Spinal cord (tissue), 9 donors: ENCODE measurements at regions not wholly inside any gene's neighbourhood (a gene's known extent, or its start where the extent isn't known, plus 50 kb on each side); places are given as distances from the start of the nearest gene placed in this dataset.

Experiments used
- DNase-seq, 6 donors: peaks; one replicate each; pipeline versions ENCODE4 v3.0.0 to v3.0.0-alpha.2; 2013 to 2015; ENCODE audit warnings: low spot score in 6 of 6, low read depth in 4 of 6
- H3K27ac ChIP-seq: one replicate; pipeline ENCODE4 v1.5.1; 2013; ENCODE audit warnings: low read depth, low read length, control low read depth
- H3K27me3 ChIP-seq: one replicate; pipeline ENCODE4 v1.6.1; 2013; ENCODE audit warnings: low read length; ENCODE audit not compliant: control insufficient read depth, insufficient read depth
- H3K36me3 ChIP-seq: one replicate; pipeline ENCODE4 v1.6.1; 2013; ENCODE audit warnings: low read length; ENCODE audit not compliant: control insufficient read depth, insufficient read depth
- H3K4me1 ChIP-seq: one replicate; pipeline ENCODE4 v1.6.1; 2013; ENCODE audit warnings: low read length; ENCODE audit not compliant: control insufficient read depth, insufficient read depth
- H3K4me3 ChIP-seq: one replicate; pipeline ENCODE4 v1.5.1; 2013; ENCODE audit warnings: low read depth, low read length, control low read depth
- H3K9me3 ChIP-seq: one replicate; pipeline ENCODE4 v1.6.1; 2013; ENCODE audit warnings: low read length; ENCODE audit not compliant: control insufficient read depth, insufficient read depth
- WGBS: methylation state at CpG from one replicate; pipeline ENCODE4 v1.1.5; 2013; ENCODE audit warnings: missing lambda C conversion rate; ENCODE audit not compliant: insufficient coverage; 5-methylcytosine and 5-hydroxymethylcytosine counted together
- donor health status: healthy.

DNA sequence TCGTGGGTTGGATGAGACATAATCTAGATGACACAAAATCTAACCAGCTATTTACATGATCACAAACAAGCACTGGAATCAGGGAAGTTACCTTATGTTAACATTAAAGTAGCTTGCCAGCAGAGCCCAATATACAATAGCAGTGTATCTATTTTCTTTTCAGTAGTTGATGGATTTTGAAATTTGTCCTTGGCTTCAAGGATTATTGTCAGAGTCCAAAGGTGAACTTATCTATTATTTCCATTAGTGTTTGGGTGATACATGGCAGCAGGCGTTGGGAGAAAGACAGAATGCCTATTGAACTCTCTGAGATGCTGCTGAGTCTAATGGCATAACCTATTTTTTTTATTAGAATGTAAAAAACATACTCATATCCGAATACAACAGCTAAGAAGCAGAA is 223.2 kb upstream of the ACTBL2 start:
- H3K9me3 ChIP-seq = no peaks in the 10 kb centered on the region
- no peak for DNase-seq
- no CpG with 5 or more reads among the region's 3 CpGs for WGBS
- no peak overlapping the region for H3K4me3 ChIP-seq
- no peaks in the 10 kb centered on the region for H3K4me1 ChIP-seq
- H3K36me3 ChIP-seq = no peaks in the 10 kb centered on the region
- H3K27me3 ChIP-seq = no peaks in the 10 kb centered on the region
- H3K27ac ChIP-seq = no peak overlapping the region

DNA sequence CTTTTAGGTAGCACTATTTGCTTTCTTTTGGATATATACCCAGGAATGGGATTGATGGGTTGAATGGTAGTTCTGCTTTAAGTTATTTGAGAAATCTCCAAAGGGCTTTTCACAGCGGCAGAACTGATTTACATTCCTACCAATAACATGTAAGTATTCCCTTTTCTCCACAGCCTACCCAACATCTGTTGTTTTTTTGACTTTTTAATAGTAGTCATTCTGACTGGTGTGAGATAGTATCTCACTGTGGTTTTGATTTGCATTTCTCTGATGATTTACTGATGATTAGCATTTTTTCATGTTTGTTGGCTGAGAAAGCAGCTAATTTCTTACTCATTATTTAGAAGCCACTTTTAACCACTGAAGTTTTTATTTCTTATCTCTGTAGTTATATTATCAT is 221.1 kb upstream of the ACTBL2 start:
- WGBS = no CpG with 5 or more reads among the region's 1 CpG

DNA sequence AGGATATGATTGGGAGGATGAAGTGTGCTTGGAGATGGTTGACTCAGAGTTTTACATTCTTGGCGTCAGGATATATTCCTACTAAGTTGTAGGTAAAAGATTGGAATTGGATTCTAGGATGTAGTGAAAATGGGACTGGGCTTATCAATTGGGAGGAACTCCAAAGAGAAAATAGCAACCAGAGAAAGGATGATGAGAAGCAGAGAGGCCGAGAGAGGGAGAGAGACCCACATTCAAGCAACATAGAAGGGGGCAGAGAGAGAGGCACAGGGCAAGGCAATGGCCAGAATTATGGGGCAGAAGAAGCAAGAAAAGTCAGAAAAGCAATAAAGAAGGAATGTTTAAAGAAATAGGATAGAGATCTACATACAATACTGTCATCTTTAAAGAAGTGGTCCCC is 217.9 kb upstream of the ACTBL2 start:
- 85% methylated on average over 2 of the region's 2 CpGs for WGBS
- H3K4me3 ChIP-seq = no peak overlapping the region
- no peak overlapping the region for H3K27ac ChIP-seq
- no peaks in the 10 kb centered on the region for H3K27me3 ChIP-seq
- H3K9me3 ChIP-seq = no peaks in the 10 kb centered on the region
- DNase-seq = no peak
- no peaks in the 10 kb centered on the region for H3K36me3 ChIP-seq
- H3K4me1 ChIP-seq = peaks cover 2% of the 10 kb centered on the region

More for the DNA sequence above, 221.1 kb upstream of the ACTBL2 start:
- Histone ChIP-seq H3K4me1 (no peaks in the 10 kb centered on the region), H3K4me3 (no peak overlapping the region), H3K27ac (no peak overlapping the region), H3K9me3 (no peaks in the 10 kb centered on the region), H3K36me3 (no peaks in the 10 kb centered on the region), H3K27me3 (no peaks in the 10 kb centered on the region)
- DNase-seq = no peak

DNA sequence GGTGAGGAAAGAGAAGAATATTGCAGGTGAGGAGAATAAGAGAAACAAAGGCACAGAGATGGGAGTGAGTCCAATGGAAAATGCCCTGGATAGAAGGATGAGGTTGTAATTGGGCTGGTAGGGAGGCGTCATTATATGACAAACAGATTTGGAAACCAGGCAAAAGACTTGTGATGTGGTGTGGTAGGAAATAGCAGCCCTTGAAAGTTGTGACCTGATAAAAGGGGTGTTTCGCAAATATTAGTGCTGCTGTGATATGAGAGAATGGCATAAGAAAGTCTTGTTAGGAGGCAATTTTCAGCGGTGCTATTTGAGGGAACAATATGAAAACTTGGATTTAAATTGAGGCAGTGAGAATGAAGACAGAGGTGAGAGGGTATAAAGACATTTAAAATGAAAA is 217.5 kb upstream of the ACTBL2 start:
- no peak overlapping the region for H3K27ac ChIP-seq

DNA sequence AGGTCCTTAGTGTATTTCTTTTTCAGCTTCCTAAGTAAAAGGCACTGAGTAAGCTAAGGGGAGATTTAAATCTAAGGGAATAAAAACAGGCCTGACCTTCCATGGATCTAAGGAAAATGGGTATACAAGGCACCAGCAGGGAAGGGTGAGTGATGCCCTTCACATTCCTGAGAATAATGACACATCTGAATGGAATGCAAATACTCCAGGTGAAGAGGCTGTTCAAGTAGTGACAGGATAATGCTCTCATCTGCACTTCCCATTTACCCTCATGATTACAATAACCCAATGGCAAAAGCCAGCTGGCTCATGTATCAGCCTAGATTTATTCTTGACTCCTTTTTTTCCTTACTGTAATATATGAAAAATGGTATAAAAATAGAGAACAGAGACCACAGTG is 216.2 kb upstream of the ACTBL2 start:
- H3K4me3 ChIP-seq = no peak overlapping the region
- H3K4me1 ChIP-seq = peaks cover 4% of the 10 kb centered on the region
- no peak overlapping the region for H3K27ac ChIP-seq
- H3K36me3 ChIP-seq = no peaks in the 10 kb centered on the region
- no peaks in the 10 kb centered on the region for H3K9me3 ChIP-seq
- H3K27me3 ChIP-seq = no peaks in the 10 kb centered on the region
- DNase-seq = no peak

More for the DNA sequence above, 217.5 kb upstream of the ACTBL2 start:
- no peak for DNase-seq
- no peak overlapping the region for H3K4me3 ChIP-seq
- peaks cover 4% of the 10 kb centered on the region for H3K4me1 ChIP-seq
- H3K36me3 ChIP-seq = no peaks in the 10 kb centered on the region
- no peaks in the 10 kb centered on the region for H3K9me3 ChIP-seq
- WGBS = 95% methylated on average over 3 of the region's 3 CpGs
- H3K27me3 ChIP-seq = no peaks in the 10 kb centered on the region

DNA sequence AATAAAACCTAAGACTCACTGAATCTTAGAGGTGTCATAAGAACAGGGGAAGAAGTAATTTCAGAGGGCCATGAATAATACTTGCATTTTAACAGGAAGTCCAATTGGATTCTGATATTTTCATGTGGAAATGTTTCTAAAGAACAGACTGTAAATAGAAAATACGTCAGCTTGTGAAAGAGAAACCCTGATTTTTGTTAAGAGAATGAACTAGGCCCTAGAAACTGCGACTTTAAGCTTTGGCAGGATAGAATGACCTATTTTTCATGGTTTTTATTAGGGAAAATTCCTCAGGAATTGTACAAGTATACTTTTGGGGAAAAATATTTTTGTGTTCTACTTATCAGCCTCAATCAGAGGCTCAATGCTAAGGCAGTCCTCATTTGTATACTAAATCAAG is 215.5 kb upstream of the ACTBL2 start:
- peaks cover 5% of the 10 kb centered on the region for H3K4me1 ChIP-seq
- H3K27me3 ChIP-seq = no peaks in the 10 kb centered on the region
- WGBS = 96% methylated on average over 2 of the region's 2 CpGs
- no peak for DNase-seq
- no peaks in the 10 kb centered on the region for H3K36me3 ChIP-seq
- H3K4me3 ChIP-seq = no peak overlapping the region
- H3K27ac ChIP-seq = no peak overlapping the region
- H3K9me3 ChIP-seq = no peaks in the 10 kb centered on the region

DNA sequence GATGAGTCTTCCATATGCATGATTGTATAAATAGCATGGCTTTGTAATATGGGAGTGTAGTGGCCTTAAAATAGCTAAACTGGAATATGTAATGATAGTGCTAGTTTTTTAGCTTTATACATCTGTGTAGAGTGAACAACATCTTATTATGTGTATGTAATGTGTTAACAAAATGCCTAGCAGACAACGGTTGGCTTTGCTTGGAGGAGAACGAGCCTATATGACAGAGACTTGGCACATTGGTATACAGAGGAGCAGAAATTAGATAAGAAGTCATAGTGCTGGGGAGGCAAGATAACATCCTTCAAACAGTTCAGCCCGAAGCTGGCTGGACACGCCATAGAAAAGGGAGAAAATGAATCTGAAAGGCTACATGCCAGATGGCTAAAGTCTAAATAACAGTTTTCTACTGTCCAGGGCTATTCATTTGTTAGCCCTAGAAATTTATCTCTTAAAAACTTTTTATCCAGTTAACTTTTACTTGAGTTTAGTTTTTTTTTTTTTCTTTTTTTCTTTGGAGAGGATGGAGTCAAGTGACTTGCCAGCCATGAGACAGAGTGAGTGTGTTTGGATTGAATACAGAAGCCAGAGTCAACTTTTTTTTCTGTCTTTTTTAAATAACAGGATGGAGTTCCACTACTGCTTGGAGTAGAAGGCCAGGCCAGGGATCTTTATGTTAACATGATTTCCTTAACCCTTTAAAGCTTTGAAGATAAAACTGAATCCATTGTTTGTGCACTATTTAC is 214.4 kb upstream of the ACTBL2 start:
- H3K9me3 ChIP-seq = no peaks in the 10 kb centered on the region
- no peak overlapping the region for H3K27ac ChIP-seq
- peak in 1 of 6 donors; percentile 64 for DNase-seq
- H3K36me3 ChIP-seq = no peaks in the 10 kb centered on the region
- H3K4me1 ChIP-seq = peaks cover 7% of the 10 kb centered on the region
- no peaks in the 10 kb centered on the region for H3K27me3 ChIP-seq
- no peak overlapping the region for H3K4me3 ChIP-seq
- 54% methylated on average over 4 of the region's 4 CpGs for WGBS

DNA sequence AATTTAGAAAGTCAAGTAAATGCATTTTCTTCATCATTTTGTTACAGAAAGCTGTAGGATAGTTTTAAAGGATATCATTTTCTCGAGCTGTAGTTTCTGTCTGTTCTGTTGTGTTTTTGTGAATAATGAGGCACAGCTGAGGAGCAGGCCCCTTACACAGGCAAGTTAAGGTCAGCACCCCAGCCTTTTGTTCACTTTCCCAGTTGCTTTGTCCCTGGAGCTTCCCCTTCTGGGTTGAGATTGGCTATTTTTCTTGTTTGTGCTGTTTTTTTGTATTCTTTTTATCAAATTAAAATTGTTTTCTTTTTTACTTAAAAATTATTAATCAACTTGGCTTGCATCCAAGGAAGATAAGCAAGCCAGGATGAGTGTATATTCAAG is 213.8 kb upstream of the ACTBL2 start:
- Histone ChIP-seq H3K4me1 (peaks cover 7% of the 10 kb centered on the region), H3K27me3 (no peaks in the 10 kb centered on the region), H3K9me3 (no peaks in the 10 kb centered on the region), H3K4me3 (no peak overlapping the region), H3K27ac (no peak overlapping the region), H3K36me3 (no peaks in the 10 kb centered on the region)
- 50% methylated on average over 1 of the region's 1 CpG for WGBS
- DNase-seq = no peak

DNA sequence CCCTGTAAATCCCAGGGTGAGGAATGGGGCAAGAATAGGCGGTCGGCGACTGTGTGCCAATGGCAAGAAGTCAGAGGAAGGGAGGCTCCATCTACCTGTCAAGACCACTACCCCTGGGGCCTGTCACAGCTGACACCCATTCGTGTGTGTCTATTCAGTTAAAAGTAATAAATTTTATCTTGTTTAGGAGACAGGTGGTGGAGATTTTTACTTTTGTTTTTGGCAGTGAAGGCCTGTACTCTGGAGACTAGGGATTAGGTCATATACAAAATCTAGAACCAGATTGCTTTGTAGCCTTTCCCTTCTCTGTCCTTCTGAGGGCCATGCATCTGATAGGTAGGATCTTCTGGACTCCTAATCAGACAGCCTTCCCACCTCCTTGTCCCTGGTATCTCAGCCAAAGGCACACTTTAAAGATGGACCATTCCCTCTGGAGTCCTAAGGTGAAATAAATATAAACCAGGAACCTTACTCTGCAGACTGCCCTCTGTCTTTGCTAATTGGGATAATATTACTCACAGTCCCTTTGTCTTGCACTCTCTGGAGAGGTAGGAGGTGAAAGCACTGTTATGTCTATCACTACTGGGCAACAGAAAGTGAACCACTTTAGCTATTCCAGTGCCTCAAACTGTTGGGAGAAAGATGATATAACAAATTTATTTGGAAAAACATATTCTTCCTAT is 213.2 kb upstream of the ACTBL2 start:
- H3K4me1 ChIP-seq = peaks cover 7% of the 10 kb centered on the region
- no CpG with 5 or more reads among the region's 4 CpGs for WGBS
- no peaks in the 10 kb centered on the region for H3K36me3 ChIP-seq
- no peak overlapping the region for H3K4me3 ChIP-seq
- H3K27me3 ChIP-seq = no peaks in the 10 kb centered on the region
- no peaks in the 10 kb centered on the region for H3K9me3 ChIP-seq
- DNase-seq = no peak
- H3K27ac ChIP-seq = no peak overlapping the region

DNA sequence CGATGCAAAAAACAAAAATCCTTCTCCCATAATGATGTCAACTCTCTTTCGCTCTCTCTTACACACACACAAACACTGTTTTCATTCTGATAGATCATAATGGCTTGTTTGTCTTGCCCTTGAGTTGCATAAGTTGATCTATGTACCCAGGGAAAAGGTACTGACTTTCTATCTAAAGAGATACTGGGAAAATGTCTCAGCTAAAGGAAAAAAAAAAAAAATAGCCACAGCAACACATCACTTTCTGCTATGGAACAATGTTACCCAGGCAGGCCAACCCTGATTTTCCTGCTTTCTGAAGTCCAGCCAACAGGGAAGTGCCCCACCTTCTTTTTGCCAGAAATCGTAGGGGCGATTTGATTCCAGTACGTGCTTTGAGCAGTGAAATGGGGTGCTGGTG is 212.6 kb upstream of the ACTBL2 start:
- H3K27ac ChIP-seq = no peak overlapping the region
- peak in 1 of 6 donors; percentile 18 for DNase-seq
- no peak overlapping the region for H3K4me3 ChIP-seq
- no peaks in the 10 kb centered on the region for H3K27me3 ChIP-seq
- H3K36me3 ChIP-seq = no peaks in the 10 kb centered on the region
- H3K9me3 ChIP-seq = no peaks in the 10 kb centered on the region
- peaks cover 7% of the 10 kb centered on the region for H3K4me1 ChIP-seq
- 34% methylated on average over 4 of the region's 5 CpGs for WGBS
